ENCODE measurements at regions not wholly inside any gene's neighbourhood (a gene's known extent, or its start where the extent isn't known, plus 50 kb on each side); places are given as distances from the start of the nearest gene placed in this dataset.

DNA sequence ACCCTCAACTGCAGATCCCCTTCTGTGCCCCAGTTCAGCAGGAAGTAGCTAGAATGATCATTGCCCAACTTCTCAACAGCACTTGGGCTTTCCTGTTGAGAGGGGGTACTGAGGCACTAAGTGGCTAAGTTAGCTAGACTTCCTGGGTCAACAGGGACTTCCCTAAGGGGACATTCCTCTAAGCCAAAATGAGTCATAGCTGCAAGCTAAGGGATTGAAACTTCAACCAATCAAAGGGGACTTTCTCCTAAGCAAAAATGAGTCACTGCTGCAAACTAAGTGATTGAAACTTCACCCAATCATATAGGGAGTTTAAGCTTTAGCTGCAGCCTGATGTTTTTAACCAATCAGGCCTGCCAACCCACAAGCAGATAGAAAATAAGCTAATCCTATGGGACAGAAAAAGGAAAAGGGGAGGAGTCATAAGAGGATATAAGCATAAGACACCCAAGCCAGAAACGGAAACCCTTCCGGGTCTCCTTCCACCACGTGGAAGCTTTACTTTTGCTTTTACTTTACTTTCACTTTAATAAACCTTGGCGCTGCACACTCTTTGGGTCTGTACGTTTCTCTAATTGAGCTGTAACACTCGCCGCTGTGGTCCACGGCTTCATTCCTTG, 659.0 kb upstream of the HS3ST5 start:
- H4K12ac ChIP-seq (ENCODE audit: low read depth, low read length), result no peak overlapping the region
- H3K79me2 ChIP-seq (ENCODE audit: control insufficient read depth, insufficient read depth, low read length, poor library complexity), result no peaks in the 10 kb centered on the region
- H3K79me1 ChIP-seq (ENCODE audit: low read length), result peaks cover 4% of the 10 kb centered on the region
- no peak overlapping the region for H4K8ac ChIP-seq (ENCODE audit: low read depth, low read length)
- no peaks in the 10 kb centered on the region for H3K9me3 ChIP-seq (ENCODE audit: insufficient read depth, low read depth, low read length)
- H2BK5ac ChIP-seq (ENCODE audit: low read depth, low read length, poor library complexity), result no peak overlapping the region
- no peak overlapping the region for H3K18ac ChIP-seq (ENCODE audit: low read length)
- H3K9ac ChIP-seq (ENCODE audit: low read length), result no peak overlapping the region
- no peak overlapping the region for H2BK120ac ChIP-seq (ENCODE audit: insufficient read depth, low read length, poor library complexity)
- H3K4me2 ChIP-seq (ENCODE audit: low read length), result no peak overlapping the region
- DNase-seq, result no peak
- no peak overlapping the region for H3K4ac ChIP-seq (ENCODE audit: low read depth, low read length)
- no peak overlapping the region for H3K23ac ChIP-seq (ENCODE audit: low read length)
- H3K36me3 ChIP-seq (ENCODE audit: control insufficient read depth in 1 of 2, insufficient read depth in 2 of 2, low read length in 2 of 2), result no peaks in the 10 kb centered on the region
- H2AK5ac ChIP-seq (ENCODE audit: low read length), result no peak overlapping the region
- no peak overlapping the region for H3K27ac ChIP-seq (ENCODE audit: low read depth, low read length)
- WGBS (ENCODE audit: extremely low coverage, insufficient coverage, insufficient read length), result no CpG with 5 or more reads among the region's 8 CpGs
- H3K4me3 ChIP-seq (ENCODE audit: low read depth, low read length), result no peak overlapping the region
- H3K14ac ChIP-seq (ENCODE audit: low read length), result no peak overlapping the region
- no peak overlapping the region for H2BK12ac ChIP-seq (ENCODE audit: low read length)
- H3K27me3 ChIP-seq (ENCODE audit: insufficient read depth, low read length), result no peaks in the 10 kb centered on the region
- H2AFZ ChIP-seq (ENCODE audit: insufficient read depth, low read length, poor library complexity), result no peak overlapping the region
- peaks cover 4 to 7% of the 10 kb centered on the region in 2 experiments for H3K4me1 ChIP-seq (ENCODE audit: control insufficient read depth in 1 of 2, insufficient read depth in 2 of 2, low read length in 2 of 2)
- H4K91ac ChIP-seq (ENCODE audit: low read depth, low read length), result no peak overlapping the region

GRCh38 chr6:115000736-115001135, 657.9 kb upstream of the HS3ST5 start:
- H2BK12ac ChIP-seq (ENCODE audit: low read length), result no peak overlapping the region
- no peaks in the 10 kb centered on the region for H3K36me3 ChIP-seq (ENCODE audit: control insufficient read depth in 1 of 2, insufficient read depth in 2 of 2, low read length in 2 of 2)
- no peaks in the 10 kb centered on the region for H3K27me3 ChIP-seq (ENCODE audit: insufficient read depth, low read length)
- no peak overlapping the region for H4K91ac ChIP-seq (ENCODE audit: low read depth, low read length)
- no peak overlapping the region for H3K27ac ChIP-seq (ENCODE audit: low read depth, low read length)
- no peak overlapping the region for H4K12ac ChIP-seq (ENCODE audit: low read depth, low read length)
- peak overlapping the region; percentile 57 for H2BK5ac ChIP-seq (ENCODE audit: low read depth, low read length, poor library complexity)
- peak; percentile 19 to 55 for DNase-seq
- no peaks in the 10 kb centered on the region for H3K9me3 ChIP-seq (ENCODE audit: insufficient read depth, low read depth, low read length)
- H3K79me2 ChIP-seq (ENCODE audit: control insufficient read depth, insufficient read depth, low read length, poor library complexity), result no peaks in the 10 kb centered on the region
- no peak overlapping the region for H3K18ac ChIP-seq (ENCODE audit: low read length)
- H4K8ac ChIP-seq (ENCODE audit: low read depth, low read length), result no peak overlapping the region
- H3K4ac ChIP-seq (ENCODE audit: low read depth, low read length), result no peak overlapping the region
- no peak overlapping the region for H3K9ac ChIP-seq (ENCODE audit: low read length)
- WGBS (ENCODE audit: extremely low coverage, insufficient coverage, insufficient read length), result no CpG with 5 or more reads among the region's 4 CpGs
- H3K79me1 ChIP-seq (ENCODE audit: low read length), result peaks cover 4% of the 10 kb centered on the region
- H3K4me2 ChIP-seq (ENCODE audit: low read length), result no peak overlapping the region
- H3K4me3 ChIP-seq (ENCODE audit: low read depth, low read length), result no peak overlapping the region
- H2AK5ac ChIP-seq (ENCODE audit: low read length), result no peak overlapping the region
- H2BK120ac ChIP-seq (ENCODE audit: insufficient read depth, low read length, poor library complexity), result peak overlapping the region; percentile 72
- H2AFZ ChIP-seq (ENCODE audit: insufficient read depth, low read length, poor library complexity), result no peak overlapping the region
- H3K4me1 ChIP-seq (ENCODE audit: control insufficient read depth in 1 of 2, insufficient read depth in 2 of 2, low read length in 2 of 2), result peaks cover 4 to 7% of the 10 kb centered on the region in 2 experiments
- H3K23ac ChIP-seq (ENCODE audit: low read length), result no peak overlapping the region
- no peak overlapping the region for H3K14ac ChIP-seq (ENCODE audit: low read length)

- H3K14ac ChIP-seq (ENCODE audit: low read length), result no peak overlapping the region
- H3K4ac ChIP-seq (ENCODE audit: low read depth, low read length), result no peak overlapping the region
- no peak overlapping the region for H2AK5ac ChIP-seq (ENCODE audit: low read length)
- H2BK12ac ChIP-seq (ENCODE audit: low read length), result no peak overlapping the region
- H3K9ac ChIP-seq (ENCODE audit: low read length), result no peak overlapping the region
- H3K9me3 ChIP-seq (ENCODE audit: insufficient read depth, low read depth, low read length), result no peaks in the 10 kb centered on the region
- no peak overlapping the region for H3K4me3 ChIP-seq (ENCODE audit: low read depth, low read length)
- H4K8ac ChIP-seq (ENCODE audit: low read depth, low read length), result no peak overlapping the region
- H2BK5ac ChIP-seq (ENCODE audit: low read depth, low read length, poor library complexity), result no peak overlapping the region
- no peak overlapping the region for H3K4me2 ChIP-seq (ENCODE audit: low read length)
- H3K23ac ChIP-seq (ENCODE audit: low read length), result no peak overlapping the region
- no peak overlapping the region for H4K12ac ChIP-seq (ENCODE audit: low read depth, low read length)
- H3K18ac ChIP-seq (ENCODE audit: low read length), result no peak overlapping the region
- WGBS (ENCODE audit: extremely low coverage, insufficient coverage, insufficient read length), result no CpG with 5 or more reads among the region's 8 CpGs
- H3K79me2 ChIP-seq (ENCODE audit: control insufficient read depth, insufficient read depth, low read length, poor library complexity), result no peaks in the 10 kb centered on the region
- no peak overlapping the region for H2AFZ ChIP-seq (ENCODE audit: insufficient read depth, low read length, poor library complexity)
- no peaks in the 10 kb centered on the region for H3K27me3 ChIP-seq (ENCODE audit: insufficient read depth, low read length)
- no peak overlapping the region for H4K91ac ChIP-seq (ENCODE audit: low read depth, low read length)
- no peak overlapping the region for H2BK120ac ChIP-seq (ENCODE audit: insufficient read depth, low read length, poor library complexity)
- peaks cover 4% of the 10 kb centered on the region for H3K79me1 ChIP-seq (ENCODE audit: low read length)
- H3K36me3 ChIP-seq (ENCODE audit: control insufficient read depth in 1 of 2, insufficient read depth in 2 of 2, low read length in 2 of 2), result no peaks in the 10 kb centered on the region
- no peak for DNase-seq
- H3K27ac ChIP-seq (ENCODE audit: low read depth, low read length), result no peak overlapping the region
- H3K4me1 ChIP-seq (ENCODE audit: control insufficient read depth in 1 of 2, insufficient read depth in 2 of 2, low read length in 2 of 2), result peaks cover 4 to 7% of the 10 kb centered on the region in 2 experiments
Observed at GRCh38 chr6:114998492-114998891, 655.7 kb upstream of the HS3ST5 start.

DNA sequence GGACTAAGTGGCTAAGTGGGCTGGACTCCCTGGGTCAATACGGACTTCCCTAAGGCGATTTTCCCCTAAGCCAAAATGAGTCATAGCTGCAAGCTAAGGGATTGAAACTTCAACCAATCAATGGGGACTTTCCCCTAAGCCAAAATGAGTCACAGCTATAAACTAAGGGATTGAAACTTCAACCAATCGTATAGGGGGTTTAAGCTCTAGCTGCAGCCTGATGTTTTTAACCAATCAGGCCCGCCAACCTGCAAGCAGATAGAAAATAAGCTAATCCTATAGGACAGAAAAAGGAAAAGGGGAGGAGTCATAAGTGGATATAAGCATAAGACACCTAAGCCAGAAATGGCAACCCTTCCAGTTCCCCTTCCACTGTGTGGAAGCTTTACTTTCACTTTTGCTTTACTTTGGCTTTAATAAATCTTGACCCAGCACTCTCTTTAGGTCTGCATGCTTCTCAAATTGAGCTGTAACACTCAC, 655.0 kb upstream of the HS3ST5 start:
- Histone ChIP-seq H2BK12ac (ENCODE audit: low read length) (no peak overlapping the region), H2AFZ (ENCODE audit: insufficient read depth, low read length, poor library complexity) (no peak overlapping the region), H3K9ac (ENCODE audit: low read length) (no peak overlapping the region), H2BK5ac (ENCODE audit: low read depth, low read length, poor library complexity) (no peak overlapping the region), H3K9me3 (ENCODE audit: insufficient read depth, low read depth, low read length) (no peaks in the 10 kb centered on the region), H3K4ac (ENCODE audit: low read depth, low read length) (no peak overlapping the region), H3K79me2 (ENCODE audit: control insufficient read depth, insufficient read depth, low read length, poor library complexity) (no peaks in the 10 kb centered on the region), H3K4me3 (ENCODE audit: low read depth, low read length) (no peak overlapping the region), H3K27me3 (ENCODE audit: insufficient read depth, low read length) (no peaks in the 10 kb centered on the region), H2AK5ac (ENCODE audit: low read length) (no peak overlapping the region), H3K14ac (ENCODE audit: low read length) (no peak overlapping the region), H4K91ac (ENCODE audit: low read depth, low read length) (no peak overlapping the region), H3K4me2 (ENCODE audit: low read length) (no peak overlapping the region), H3K79me1 (ENCODE audit: low read length) (peaks cover 4% of the 10 kb centered on the region), H3K18ac (ENCODE audit: low read length) (no peak overlapping the region), H3K23ac (ENCODE audit: low read length) (no peak overlapping the region), H3K4me1 (ENCODE audit: control insufficient read depth in 1 of 2, insufficient read depth in 2 of 2, low read length in 2 of 2) (peaks cover 4 to 7% of the 10 kb centered on the region in 2 experiments), H2BK120ac (ENCODE audit: insufficient read depth, low read length, poor library complexity) (no peak overlapping the region), H4K8ac (ENCODE audit: low read depth, low read length) (no peak overlapping the region), H4K12ac (ENCODE audit: low read depth, low read length) (no peak overlapping the region), H3K36me3 (ENCODE audit: control insufficient read depth in 1 of 2, insufficient read depth in 2 of 2, low read length in 2 of 2) (no peaks in the 10 kb centered on the region), H3K27ac (ENCODE audit: low read depth, low read length) (no peak overlapping the region)
- DNase-seq, result peak in 1 of 2 donors; percentile 8
- no CpG with 5 or more reads among the region's 4 CpGs for WGBS (ENCODE audit: extremely low coverage, insufficient coverage, insufficient read length)
